ENCODE measurements at regions not wholly inside any gene's neighbourhood (a gene's known extent, or its start where the extent isn't known, plus 50 kb on each side); places are given as distances from the start of the nearest gene placed in this dataset.

- no peak for TF ChIP-seq EZH2phosphoT487 (IDR thresholded peaks at IDR 0.05)
- TF ChIP-seq CTCF (IDR thresholded peaks at IDR 0.05): no peak
- TF ChIP-seq EZH2 (IDR thresholded peaks at IDR 0.05): no peak
Measured at GRCh38 chr14:87001333-87001732, 991.6 kb downstream of the GALC start.

Data from neural progenitor cell (in vitro differentiated cells).